SK-N-SH (cell line): ENCODE measurements at regions not wholly inside any gene's neighbourhood (a gene's known extent, or its start where the extent isn't known, plus 50 kb on each side); places are given as distances from the start of the nearest gene placed in this dataset.

Experiments used
- CTCF ChIA-PET: fragments of 300-600, 350-600 bp; formaldehyde crosslinking; extraction: SDS; loops from one replicate; lab custom pipeline; 2021; lab: Yijun Ruan, JAX
- POLR2A ChIA-PET: fragments of 350-600 bp; sonication (Branson Sonifier 250); formaldehyde crosslinking; extraction: SDS; loops from one replicate; lab custom pipeline; 2020; ENCODE audit warnings: antibody characterized with exemption, inconsistent platforms; lab: Yijun Ruan, JAX
- DNase-seq: peaks from one replicate; pipeline ENCODE4 v3.0.0; 2012
- H2AFZ ChIP-seq: fragments of 200-600 bp; sonication (generic); 2 replicates; pipeline ENCODE4 v1.8.1; 2016; ENCODE audit warnings: antibody characterized with exemption, mild to moderate bottlenecking, low read depth
- H3F3A ChIP-seq: fragments of 200-600 bp; sonication (generic); replicated peaks from 2 replicates; pipeline ENCODE3; 2016; ENCODE audit warnings: antibody characterized with exemption, mild to moderate bottlenecking; ENCODE audit not compliant: insufficient read depth
- H3K27ac ChIP-seq, 2 experiments: fragments of 200-500 bp in 1 of 2; fragments of 200-600 bp in 1 of 2; sonication (Bioruptor generic) in 1 of 2; sonication (generic), shearing (Covaris generic) in 1 of 2; 2 replicates each; pipeline versions ENCODE4 v1.5.1 to v1.6.1; 2014 to 2016; ENCODE audit warnings: low read depth in 2 of 2, inconsistent platforms in 1 of 2, low read length in 1 of 2, mild to moderate bottlenecking in 1 of 2, mixed read lengths in 1 of 2
- H3K27me3 ChIP-seq: fragments of 200-600 bp; sonication (generic), shearing (Covaris generic); 2 replicates; pipeline ENCODE4 v1.6.1; 2016; ENCODE audit warnings: mixed run types; ENCODE audit not compliant: insufficient read depth
- H3K36me3 ChIP-seq, 2 experiments: fragments of 200-500 bp in 1 of 2; fragments of 200-600 bp in 1 of 2; sonication (Bioruptor generic) in 1 of 2; sonication (generic) in 1 of 2; replicated peaks in 1 of 2; 2 replicates each; pipeline versions ENCODE3 to v1.5.1; 2014 to 2016; ENCODE audit warnings: low read length in 1 of 2, mild to moderate bottlenecking in 1 of 2; ENCODE audit not compliant: insufficient read depth in 2 of 2, control insufficient read depth in 1 of 2
- H3K4me1 ChIP-seq, 2 experiments: fragments of 200-500 bp in 1 of 2; fragments of 200-600 bp in 1 of 2; sonication (Bioruptor generic) in 1 of 2; sonication (generic), shearing (Covaris generic) in 1 of 2; 2 replicates each; pipeline versions ENCODE4 v1.5.1 to v1.6.1; 2014 to 2016; ENCODE audit warnings: low read depth in 1 of 2, low read length in 1 of 2, mixed run types in 1 of 2; ENCODE audit not compliant: insufficient read depth in 2 of 2, control insufficient read depth in 1 of 2
- H3K4me2 ChIP-seq: fragments of 200-600 bp; sonication (generic), shearing (Covaris generic); 2 replicates; pipeline ENCODE4 v1.6.1; 2017; ENCODE audit warnings: mixed run types
- H3K4me3 ChIP-seq, 2 experiments: fragments of 200-500 bp in 1 of 2; fragments of 200-600 bp in 1 of 2; sonication (Bioruptor generic) in 1 of 2; sonication (generic), shearing (Covaris generic) in 1 of 2; 2 replicates each; pipeline versions ENCODE4 v1.5.1 to v1.8.1; 2014 to 2016; ENCODE audit warnings: low read depth in 2 of 2, inconsistent platforms in 1 of 2, low read length in 1 of 2, mild to moderate bottlenecking in 1 of 2, mixed read lengths in 1 of 2, moderate library complexity in 1 of 2
- H3K79me2 ChIP-seq: fragments of 200-600 bp; sonication (generic); 2 replicates; pipeline ENCODE4 v1.8.1; 2017; ENCODE audit warnings: mild to moderate bottlenecking; ENCODE audit not compliant: insufficient read depth
- H3K9ac ChIP-seq: fragments of 200-600 bp; sonication (generic); 2 replicates; pipeline ENCODE4 v1.6.1; 2017; ENCODE audit warnings: mixed run types
- H3K9me2 ChIP-seq: fragments of 200-600 bp; sonication (generic); 2 replicates; pipeline ENCODE4 v1.6.1; 2017; ENCODE audit warnings: mixed run types
- H3K9me3 ChIP-seq: fragments of 200-600 bp; sonication (generic); 2 replicates; pipeline ENCODE4 v1.6.1; 2017; ENCODE audit warnings: mixed run types, mild to moderate bottlenecking, moderate library complexity
- H4K20me1 ChIP-seq: fragments of 200-600 bp; sonication (generic); 2 replicates; pipeline ENCODE4 v1.6.1; 2017; ENCODE audit warnings: mild to moderate bottlenecking, mixed run types; ENCODE audit not compliant: insufficient read depth
- CHD2 ChIP-seq: fragments of 150-350 bp; IDR thresholded peaks from 2 replicates; pipeline ENCODE4 v1.6.1; 2018; ENCODE audit warnings: low read length; ENCODE audit not compliant: partially characterized antibody
- FOXM1 ChIP-seq: IDR thresholded peaks from 2 replicates; pipeline ENCODE4 v1.4.0; 2012; ENCODE audit warnings: low read depth, mild to moderate bottlenecking
- IRF3 ChIP-seq: fragments of 150-350 bp; IDR thresholded peaks from 2 replicates; pipeline ENCODE4 v1.6.1; 2016; ENCODE audit warnings: mild to moderate bottlenecking, low read depth, low read length
- JUND ChIP-seq: IDR thresholded peaks from 2 replicates; pipeline ENCODE4 v1.4.0; 2012
- MXI1 ChIP-seq: IDR thresholded peaks from 2 replicates; pipeline ENCODE4 v1.6.1; 2012; ENCODE audit warnings: mild to moderate bottlenecking, low read depth, low read length, improper control_type of control experiment
- NFIC ChIP-seq: IDR thresholded peaks from 2 replicates; pipeline ENCODE4 v1.4.0; 2012; ENCODE audit warnings: borderline replicate concordance
- NRF1 ChIP-seq: IDR thresholded peaks from 2 replicates; pipeline ENCODE4 v1.6.1; 2012; ENCODE audit warnings: low read depth, mild to moderate bottlenecking, low read length
- PBX3 ChIP-seq: IDR thresholded peaks from 2 replicates; pipeline ENCODE4; 2012
- POLR2AphosphoS5 ChIP-seq: IDR thresholded peaks from 2 replicates; pipeline ENCODE4 v1.6.1; 2012; ENCODE audit warnings: low read depth, low read length
- RAD21 ChIP-seq: IDR thresholded peaks from 2 replicates; pipeline ENCODE4 v1.6.1; 2012; ENCODE audit warnings: mild to moderate bottlenecking, low read length
- RCOR1 ChIP-seq: fragments of 150-350 bp; IDR thresholded peaks from 2 replicates; pipeline ENCODE4 v1.6.1; 2017; ENCODE audit warnings: antibody characterized with exemption, low read length
- REST ChIP-seq: IDR thresholded peaks from 2 replicates; pipeline ENCODE4 v1.6.1; 2012; ENCODE audit warnings: mild to moderate bottlenecking, low read depth, low read length, moderate library complexity
- RFX5 ChIP-seq: IDR thresholded peaks from 2 replicates; pipeline ENCODE4 v1.6.1; 2012; ENCODE audit warnings: mild to moderate bottlenecking, improper control_type of control experiment, low read length
- SMC3 ChIP-seq: IDR thresholded peaks from 2 replicates; pipeline ENCODE4 v1.6.1; 2012; ENCODE audit warnings: low read depth, low read length, improper control_type of control experiment
- TAF1 ChIP-seq: IDR thresholded peaks from 2 replicates; pipeline ENCODE4 v1.6.1; 2012; ENCODE audit warnings: low read depth, mild to moderate bottlenecking, low read length, moderate library complexity, borderline replicate concordance
- TEAD4 ChIP-seq: IDR thresholded peaks from 2 replicates; pipeline ENCODE4 v1.4.0; 2012; ENCODE audit warnings: mild to moderate bottlenecking, borderline replicate concordance; ENCODE audit not compliant: insufficient read depth
- USF2 ChIP-seq: fragments of 150-350 bp; IDR thresholded peaks from 2 replicates; pipeline ENCODE4 v1.6.1; 2017; ENCODE audit warnings: antibody characterized with exemption, low read length, low read depth, borderline replicate concordance
- YY1 ChIP-seq: IDR thresholded peaks from 2 replicates; pipeline ENCODE4 v1.4.0; 2012; ENCODE audit warnings: low read depth, mild to moderate bottlenecking
- ZBTB33 ChIP-seq: IDR thresholded peaks from 2 replicates; pipeline ENCODE4 v1.4.0; 2012; ENCODE audit warnings: low read depth, borderline replicate concordance
- WGBS: methylation state at CpG from one replicate; pipeline ENCODE4 v1.1.6; 2017; ENCODE audit warnings: low lambda C conversion rate; 5-methylcytosine and 5-hydroxymethylcytosine counted together

GRCh38 chr1:175834597-175834996 lies 91.2 kb upstream of the TNR start:
- no peaks in the 10 kb centered on the region for H3K36me3 ChIP-seq
- no peak for DNase-seq
- no peak overlapping the region for H3K4me3 ChIP-seq
- H3K9me2 ChIP-seq, result no peaks in the 10 kb centered on the region
- H3K27me3 ChIP-seq, result no peaks in the 10 kb centered on the region
- H3K4me1 ChIP-seq, result peaks cover 0 to under 1% of the 10 kb centered on the region in 2 experiments; a peak in 1 of 4 replicates
- no peak overlapping the region for H3K27ac ChIP-seq
- no peaks in the 10 kb centered on the region for H4K20me1 ChIP-seq
- no peak for TF ChIP-seq YY1
- TF ChIP-seq NFIC, result no peak
- TF ChIP-seq FOXM1, result no peak
- no peak for TF ChIP-seq TAF1
- TF ChIP-seq CHD2, result no peak
- no peak overlapping the region for H3K9ac ChIP-seq
- WGBS, result 70% methylated on average over 1 of the region's 1 CpG
- H3F3A ChIP-seq, result no peaks in the 10 kb centered on the region
- H3K4me2 ChIP-seq, result no peak overlapping the region
- CTCF ChIA-PET, result interaction anchor here (0.9 kb wide), 1 partner anchor 461 kb away, joined by 3 read pairs; no protein-coding TSS in a partner anchor
- no peaks in the 10 kb centered on the region for H3K79me2 ChIP-seq
- POLR2A ChIA-PET, result no interaction called here
- H2AFZ ChIP-seq, result no peak overlapping the region
- H3K9me3 ChIP-seq, result no peaks in the 10 kb centered on the region

- ChIA-PET POLR2A (no interaction called here), CTCF (interaction anchor here (0.9 to 1.2 kb wide), 2 partner anchors 91 to 460 kb away, joined by 3 to 5 read pairs; no protein-coding TSS in a partner anchor)
- TF ChIP-seq TEAD4 (no peak), JUND (no peak), POLR2AphosphoS5 (no peak), SMC3 (no peak), ZBTB33 (no peak), RCOR1 (no peak), YY1 (no peak), IRF3 (no peak), USF2 (no peak), TAF1 (no peak), PBX3 (no peak), REST (no peak), RFX5 (no peak), MXI1 (no peak), RAD21 (no peak), NRF1 (no peak)
These were observed 90.6 kb upstream of the TNR start for GRCh38 chr1:175833951-175834350.

More at GRCh38 chr1:175833951-175834350, 90.6 kb upstream of the TNR start:
- no peaks in the 10 kb centered on the region for H4K20me1 ChIP-seq
- H3K4me2 ChIP-seq, result no peak overlapping the region
- H3F3A ChIP-seq, result no peaks in the 10 kb centered on the region
- no peaks in the 10 kb centered on the region; a peak in 1 of 4 replicates for H3K4me1 ChIP-seq
- H3K27me3 ChIP-seq, result no peaks in the 10 kb centered on the region
- no peaks in the 10 kb centered on the region for H3K36me3 ChIP-seq
- H3K9ac ChIP-seq, result no peak overlapping the region
- H3K79me2 ChIP-seq, result no peaks in the 10 kb centered on the region
- no peak overlapping the region for H3K4me3 ChIP-seq
- no peak overlapping the region for H3K27ac ChIP-seq
- 21% methylated on average over 3 of the region's 3 CpGs for WGBS
- H3K9me2 ChIP-seq, result no peaks in the 10 kb centered on the region
- H3K9me3 ChIP-seq, result no peaks in the 10 kb centered on the region
- no peak overlapping the region for H2AFZ ChIP-seq
- no peak for DNase-seq
